K562 (cell line): ENCODE measurements at regions not wholly inside any gene's neighbourhood (a gene's known extent, or its start where the extent isn't known, plus 50 kb on each side); places are given as distances from the start of the nearest gene placed in this dataset.

ENCODE experiments used
- ATAC-seq: fragments of 200-7000 bp; cut with Tn5 transposase; 3 replicates; pipeline ENCODE4 v1.9.1; 2020; ENCODE audit warnings: moderate library complexity
- BruUV-seq: library from RNA; stranded (reverse); fragments of 400-500 nt; replicated peaks from 2 replicates; lab custom pipeline; 2021; lab: Mats Ljungman, UMichigan
- CTCF ChIA-PET: fragments of 300-600 bp; formaldehyde crosslinking; extraction: SDS; loops from one replicate; lab custom pipeline; 2021; ENCODE audit warnings: low intra/inter-chr PET ratio; lab: Yijun Ruan, JAX
- POLR2A ChIA-PET: fragments of 300-600, 350-650 bp; sonication (Branson Sonifier 250); formaldehyde crosslinking; extraction: SDS; loops from one replicate; lab custom pipeline; 2021; ENCODE audit warnings: antibody characterized with exemption, inconsistent platforms; lab: Yijun Ruan, JAX
- DNase-seq, 4 experiments: peaks; one replicate each; pipeline versions ENCODE4 v3.0.0 to v3.0.0-alpha.2; 2011 to 2018; ENCODE audit warnings: low spot score in 3 of 4, mixed read lengths in 3 of 4; ENCODE audit errors: extremely low read depth in 1 of 4
- FAIRE-seq: peaks from 2 replicates; lab custom pipeline; 2011; peaks lifted over from hg19 to GRCh38; lab: Jason Lieb, UNC
- H2AFZ ChIP-seq: 2 replicates; pipeline ENCODE4 v1.6.0; 2011; ENCODE audit warnings: low read depth, low read length, control low read depth, inconsistent platforms
- H3K27ac ChIP-seq: fragments of 200-600 bp; 3 replicates; pipeline ENCODE4 v1.8.0; 2011; ENCODE audit warnings: low read depth, mild to moderate bottlenecking, control low read depth, inconsistent platforms, low read length, moderate library complexity, mixed read lengths; ENCODE audit errors: extremely low read depth
- H3K27me3 ChIP-seq, 2 experiments: fragments of 300-600 bp in 1 of 2; 2 replicates in 1 of 2; 3 replicates in 1 of 2; pipeline versions ENCODE4 v1.6.0 to v1.8.0; 2011; ENCODE audit warnings: inconsistent platforms in 2 of 2, low read length in 2 of 2, mild to moderate bottlenecking in 1 of 2, mixed read lengths in 1 of 2, moderate library complexity in 1 of 2; ENCODE audit not compliant: control insufficient read depth in 2 of 2, insufficient read depth in 2 of 2
- H3K36me3 ChIP-seq: fragments of 300-600 bp; 3 replicates; pipeline ENCODE4 v1.8.0; 2011; ENCODE audit warnings: mild to moderate bottlenecking, low read length, inconsistent platforms; ENCODE audit not compliant: control insufficient read depth, insufficient read depth
- H3K4me1 ChIP-seq, 2 experiments: fragments of 200-600 bp in 1 of 2; replicated peaks in 1 of 2; 2 replicates in 1 of 2; 3 replicates in 1 of 2; pipeline versions ENCODE4 v1.5.1 to v1.8.0; 2011; ENCODE audit warnings: inconsistent platforms in 2 of 2, low read length in 2 of 2, mild to moderate bottlenecking in 1 of 2, mixed read lengths in 1 of 2, moderate library complexity in 1 of 2; ENCODE audit not compliant: control insufficient read depth in 2 of 2, insufficient read depth in 2 of 2
- H3K4me2 ChIP-seq: 2 replicates; pipeline ENCODE4 v1.6.1; 2011; ENCODE audit warnings: low read length, control low read depth, inconsistent platforms, mixed read lengths; ENCODE audit not compliant: insufficient read depth
- H3K4me3 ChIP-seq: fragments of 200-600 bp; sonication (generic), shearing (Covaris generic); 2 replicates; pipeline ENCODE4 v1.5.1; 2016; ENCODE audit warnings: control low read depth, inconsistent platforms
- H3K79me2 ChIP-seq: fragments of 200-600 bp; 3 replicates; pipeline ENCODE4 v1.8.0; 2011; ENCODE audit warnings: low read length, inconsistent platforms; ENCODE audit not compliant: control insufficient read depth, insufficient read depth
- H3K9ac ChIP-seq, 2 experiments: 2 replicates each; pipeline versions ENCODE4 v1.6.0 to v1.6.1; 2011; ENCODE audit warnings: low read depth in 2 of 2, low read length in 2 of 2, control low read depth in 1 of 2, inconsistent platforms in 1 of 2, mild to moderate bottlenecking in 1 of 2, mixed read lengths in 1 of 2; ENCODE audit not compliant: insufficient read depth in 1 of 2
- H3K9me1 ChIP-seq: one replicate; pipeline ENCODE4 v1.6.0; 2011; ENCODE audit warnings: inconsistent platforms, mild to moderate bottlenecking, low read length, moderate library complexity; ENCODE audit not compliant: control insufficient read depth, insufficient read depth
- H3K9me3 ChIP-seq: replicated peaks from 2 replicates; pipeline ENCODE4 v1.5.1; 2011; ENCODE audit warnings: low read depth, low read length, inconsistent platforms; ENCODE audit not compliant: control insufficient read depth, insufficient read depth
- H4K20me1 ChIP-seq: replicated peaks from 2 replicates; pipeline ENCODE4 v1.6.1; 2011; ENCODE audit warnings: low read length, inconsistent platforms, mixed read lengths; ENCODE audit not compliant: control insufficient read depth, insufficient read depth
- CHD1 ChIP-seq: fragments of 200-600 bp; sonication (generic); IDR thresholded peaks from one replicate; pipeline ENCODE4 v1.6.1; 2012; ENCODE audit warnings: mild to moderate bottlenecking, moderate library complexity, low read length, inconsistent platforms
- PHF8 ChIP-seq: fragments of 200-600 bp; sonication (generic); IDR thresholded peaks from 2 replicates; pipeline ENCODE4 v1.6.1; 2012; ENCODE audit warnings: mixed run types, mild to moderate bottlenecking, inconsistent platforms, low read length, moderate library complexity, borderline replicate concordance
- RERE ChIP-seq: sonication (generic); formaldehyde crosslinking; IDR thresholded peaks from 2 replicates; pipeline ENCODE4 v1.8.0; 2023; ENCODE audit warnings: missing genetic modification reagents, mild to moderate bottlenecking, borderline replicate concordance
- TGIF2 ChIP-seq: sonication (generic); formaldehyde crosslinking; IDR thresholded peaks from 2 replicates; pipeline ENCODE4 v1.8.1; 2022; ENCODE audit warnings: mild to moderate bottlenecking, missing genetic modification reagents, moderate library complexity
- ZFX ChIP-seq: sonication (generic); formaldehyde crosslinking; IDR thresholded peaks from 2 replicates; pipeline ENCODE4 v1.8.0; 2022; ENCODE audit warnings: mild to moderate bottlenecking, missing genetic modification reagents, moderate library complexity
- ZNF398 ChIP-seq: fragments of 250-450 bp; sonication (Bioruptor Pico); IDR thresholded peaks from 2 replicates; pipeline ENCODE4 v1.8.0; 2021; ENCODE audit warnings: moderate library complexity, mild to moderate bottlenecking, inconsistent platforms
- ZNF695 ChIP-seq: fragments of 450-650 bp; formaldehyde crosslinking; IDR thresholded peaks from 2 replicates; pipeline ENCODE4 v1.4.0; 2020; ENCODE audit warnings: mild to moderate bottlenecking, moderate library complexity
- in situ Hi-C: fragments of 300-500 bp; cut with MboI; formaldehyde crosslinking; loops from 4 replicates; pipeline ENCODE4 v1.15.0; 2018; ENCODE audit warnings: inconsistent platforms, mixed read lengths
- intact Hi-C: fragments of 100-400 bp; cut with micrococcal nuclease; formaldehyde crosslinking; loops from 2 replicates; pipeline ENCODE4 v1.14.2; 2022

- H3K9me1 ChIP-seq, result no peaks in the 10 kb centered on the region
Observed at GRCh38 chr2:156652691-156653090, 216.5 kb downstream of the GPD2 start.

GRCh38 chr2:156653675-156654074 is 217.5 kb downstream of the GPD2 start:
- no peaks in the 10 kb centered on the region for H3K9me1 ChIP-seq
- ChIA-PET CTCF (no interaction called here), POLR2A (interaction anchor here (0.6 kb wide), 1 partner anchor 1265 kb away, joined by 3 read pairs; no protein-coding TSS in a partner anchor)
- H3K79me2 ChIP-seq, result no peaks in the 10 kb centered on the region
- H3K4me1 ChIP-seq, result no peaks in the 10 kb centered on the region
- no TSS peak for BruUV-seq
- in situ Hi-C loops (no loop called here), intact Hi-C loops (no loop called here)
- DNase-seq (no peak), FAIRE-seq (no peak), ATAC-seq (no peak)
- H3K9me3 ChIP-seq, result no peaks in the 10 kb centered on the region
- no peaks in the 10 kb centered on the region for H4K20me1 ChIP-seq
- H3K27me3 ChIP-seq, result no peaks in the 10 kb centered on the region
- no peak overlapping the region for H3K4me3 ChIP-seq
- H3K36me3 ChIP-seq, result no peaks in the 10 kb centered on the region
- H2AFZ ChIP-seq, result no peak overlapping the region
- no peak overlapping the region for H3K4me2 ChIP-seq
- no peak overlapping the region for H3K27ac ChIP-seq
- H3K9ac ChIP-seq, result no peak overlapping the region
- no peak for TF ChIP-seq ZNF695 (CRISPR knock-in tag)
- TF ChIP-seq RERE (CRISPR knock-in tag), result no peak
- TF ChIP-seq CHD1, result no peak

More at GRCh38 chr2:156652691-156653090, 216.5 kb downstream of the GPD2 start:
- no peak overlapping the region for H3K27ac ChIP-seq
- H3K4me2 ChIP-seq, result no peak overlapping the region
- no peaks in the 10 kb centered on the region for H3K27me3 ChIP-seq
- no TSS peak for BruUV-seq
- no peak overlapping the region for H3K9ac ChIP-seq
- H2AFZ ChIP-seq, result no peak overlapping the region
- no peaks in the 10 kb centered on the region for H3K4me1 ChIP-seq
- FAIRE-seq (no peak), ATAC-seq (no peak), DNase-seq (no peak)
- in situ Hi-C loops (no loop called here), intact Hi-C loops (no loop called here)
- H3K79me2 ChIP-seq, result no peaks in the 10 kb centered on the region
- ChIA-PET POLR2A (no interaction called here), CTCF (no interaction called here)
- no peak overlapping the region for H3K4me3 ChIP-seq
- H3K36me3 ChIP-seq, result no peaks in the 10 kb centered on the region
- no peaks in the 10 kb centered on the region for H3K9me3 ChIP-seq
- H4K20me1 ChIP-seq, result no peaks in the 10 kb centered on the region
- TF ChIP-seq TGIF2 (CRISPR knock-in tag) (no peak), PHF8 (no peak), ZNF398 (CRISPR knock-in tag) (no peak), ZFX (no peak)
